ENCODE measurements at regions not wholly inside any gene's neighbourhood (a gene's known extent, or its start where the extent isn't known, plus 50 kb on each side); places are given as distances from the start of the nearest gene placed in this dataset.

- Histone ChIP-seq H3K4me1 (ENCODE audit: control insufficient read depth, extremely low read depth, insufficient read depth, low read length) (no peaks in the 10 kb centered on the region), H3K27ac (ENCODE audit: insufficient read depth, low read depth, low read length) (no peak overlapping the region), H3K4me3 (replicated peaks in 1 of 3; ENCODE audit: insufficient read depth in 1 of 3, low read depth in 1 of 3, low read length in 3 of 3) (no peak overlapping the region), H3K9me1 (replicated peaks; ENCODE audit: control insufficient read depth, extremely low read depth, insufficient read depth, low read length) (no peaks in the 10 kb centered on the region), H4K20me1 (replicated peaks; ENCODE audit: control insufficient read depth, extremely low read depth, insufficient read depth, low read length) (no peaks in the 10 kb centered on the region), H3K79me2 (ENCODE audit: control insufficient read depth, insufficient read depth, low read length) (no peaks in the 10 kb centered on the region), H3K4me2 (ENCODE audit: insufficient read depth, low read length) (no peak overlapping the region), H2AFZ (ENCODE audit: low read depth, low read length) (no peak overlapping the region), H3K27me3 (ENCODE audit: control insufficient read depth in 2 of 2, insufficient read depth in 2 of 2, low read length in 2 of 2) (peaks cover 2 to 4% of the 10 kb centered on the region in 2 experiments), H3K9me3 (replicated peaks; ENCODE audit: control insufficient read depth, insufficient read depth, low read length) (no peaks in the 10 kb centered on the region), H3K36me3 (ENCODE audit: control insufficient read depth in 2 of 2, extremely low read depth in 1 of 2, insufficient read depth in 2 of 2, low read length in 2 of 2) (no peaks in the 10 kb centered on the region), H3K9ac (replicated peaks; ENCODE audit: extremely low read depth, insufficient read depth, low read length) (no peak overlapping the region)
- no peak for FAIRE-seq
- TF ChIP-seq GATA2 (IDR thresholded peaks at IDR 0.05; ENCODE audit: insufficient read depth, insufficient read length, low read depth, low read length) (no peak), JUN (IDR thresholded peaks at IDR 0.05; ENCODE audit: borderline replicate concordance, insufficient read depth, insufficient read length, low read depth) (no peak), POLR2AphosphoS5 (IDR thresholded peaks at IDR 0.05; ENCODE audit: insufficient read depth, low read depth, low read length) (no peak), MAX (IDR thresholded peaks at IDR 0.05; ENCODE audit: insufficient read depth, insufficient read length) (no peak), CTCF (IDR thresholded peaks at IDR 0.05; ENCODE audit: extremely low read depth in 1 of 2, insufficient read depth in 1 of 2, low read depth in 1 of 2, low read length in 2 of 2) (no peak), FOS (IDR thresholded peaks at IDR 0.05; ENCODE audit: borderline replicate concordance, insufficient read depth, low read length) (no peak), POLR2A (IDR thresholded peaks at IDR 0.05; ENCODE audit: low read depth, low read length) (no peak), EZH2 (IDR thresholded peaks at IDR 0.05; ENCODE audit: borderline replicate concordance, low read depth, low read length, severe bottlenecking) (no peak), MYC (IDR thresholded peaks at IDR 0.05; ENCODE audit: low read depth, low read length) (no peak)
- CTCF ChIA-PET: interaction anchor here (1.2 kb wide), 1 partner anchor 10 kb away, joined by 3 read pairs; no protein-coding TSS in a partner anchor
- intact Hi-C loops (cut with micrococcal nuclease) (no loop called here), dilution Hi-C loops (cut with MboI; ENCODE audit: extremely low pct_ligation_motif_present, low sequenced_read_pairs) (no loop called here)
- no peak for DNase-seq (ENCODE audit: low read depth, low spot score)
- POLR2A ChIA-PET: no interaction called here
- no TSS peak for BruUV-seq (replicated peaks)
These were observed 260.8 kb downstream of the SH3BP4 start for GRCh38 chr2:235212501-235213158.
